ENCODE measurements at regions not wholly inside any gene's neighbourhood (a gene's known extent, or its start where the extent isn't known, plus 50 kb on each side); places are given as distances from the start of the nearest gene placed in this dataset.
"Not testable (repeated sequence)": the region's sequence is repeated elsewhere in the genome, so short reads cannot be mapped to it uniquely, and the experiment has no call there.

DNA sequence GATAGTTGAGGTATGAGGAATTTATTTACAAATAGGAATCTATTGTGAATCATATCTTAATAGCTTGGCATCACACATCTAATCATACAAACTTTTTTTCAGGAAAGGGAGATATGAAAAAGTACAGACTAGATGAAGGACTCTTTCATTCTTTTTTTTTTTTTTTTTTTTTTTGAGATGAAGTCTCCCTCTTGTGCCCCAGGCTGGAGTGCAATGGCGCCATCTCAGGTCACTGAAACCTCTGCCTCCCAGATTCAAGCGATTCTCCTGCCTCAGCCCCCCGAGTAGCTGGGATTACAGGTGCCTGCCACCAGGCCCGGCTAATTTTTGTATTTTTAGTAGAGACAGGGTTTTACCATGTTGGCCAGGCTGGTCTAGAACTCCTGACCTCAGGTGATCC, 65.1 kb upstream of the NECTIN3 start:
- not testable (repeated sequence) for TF ChIP-seq EZH2phosphoT487 (IDR thresholded peaks at IDR 0.05; ENCODE audit: borderline replicate concordance, low read length)
- TF ChIP-seq, protein P1, sequence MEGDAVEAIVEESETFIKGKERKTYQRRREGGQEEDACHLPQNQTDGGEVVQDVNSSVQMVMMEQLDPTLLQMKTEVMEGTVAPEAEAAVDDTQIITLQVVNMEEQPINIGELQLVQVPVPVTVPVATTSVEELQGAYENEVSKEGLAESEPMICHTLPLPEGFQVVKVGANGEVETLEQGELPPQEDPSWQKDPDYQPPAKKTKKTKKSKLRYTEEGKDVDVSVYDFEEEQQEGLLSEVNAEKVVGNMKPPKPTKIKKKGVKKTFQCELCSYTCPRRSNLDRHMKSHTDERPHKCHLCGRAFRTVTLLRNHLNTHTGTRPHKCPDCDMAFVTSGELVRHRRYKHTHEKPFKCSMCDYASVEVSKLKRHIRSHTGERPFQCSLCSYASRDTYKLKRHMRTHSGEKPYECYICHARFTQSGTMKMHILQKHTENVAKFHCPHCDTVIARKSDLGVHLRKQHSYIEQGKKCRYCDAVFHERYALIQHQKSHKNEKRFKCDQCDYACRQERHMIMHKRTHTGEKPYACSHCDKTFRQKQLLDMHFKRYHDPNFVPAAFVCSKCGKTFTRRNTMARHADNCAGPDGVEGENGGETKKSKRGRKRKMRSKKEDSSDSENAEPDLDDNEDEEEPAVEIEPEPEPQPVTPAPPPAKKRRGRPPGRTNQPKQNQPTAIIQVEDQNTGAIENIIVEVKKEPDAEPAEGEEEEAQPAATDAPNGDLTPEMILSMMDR (conservative IDR thresholded peaks at IDR 0.05; ENCODE audit: low read depth, low read length), result peak; percentile 40; the same call in 1 of the 2 replicates

All from PC-3 (cell line).